GM23338 (cell line): ENCODE measurements at regions not wholly inside any gene's neighbourhood (a gene's known extent, or its start where the extent isn't known, plus 50 kb on each side); places are given as distances from the start of the nearest gene placed in this dataset.

ENCODE experiments used
- ATAC-seq: fragments of 200-7000 bp; cut with Tn5 transposase; 3 replicates; pipeline ENCODE4 v1.9.1; 2020
- DNase-seq: peaks from one replicate; pipeline ENCODE4 v3.0.0-alpha.2; 2015; ENCODE audit warnings: low spot score
- H2AFZ ChIP-seq: fragments of 200-600 bp; sonication (generic); 2 replicates; pipeline ENCODE4 v1.8.0; 2016; ENCODE audit warnings: antibody characterized with exemption, mild to moderate bottlenecking, moderate library complexity
- H3F3A ChIP-seq: fragments of 200-600 bp; sonication (generic); replicated peaks from 2 replicates; pipeline ENCODE4 v1.8.0; 2017; ENCODE audit warnings: antibody characterized with exemption, mixed run types, low read depth
- H3K27ac ChIP-seq: fragments of 200-600 bp; sonication (generic); 2 replicates; pipeline ENCODE4 v1.6.1; 2016; ENCODE audit warnings: low read depth
- H3K27me3 ChIP-seq: fragments of 200-600 bp; sonication (generic); 2 replicates; pipeline ENCODE4 v1.8.0; 2016; ENCODE audit warnings: mild to moderate bottlenecking, mixed run types, moderate library complexity; ENCODE audit not compliant: insufficient read depth
- H3K36me3 ChIP-seq: fragments of 200-600 bp; sonication (generic); 2 replicates; pipeline ENCODE4 v1.8.0; 2016; ENCODE audit warnings: mild to moderate bottlenecking; ENCODE audit not compliant: insufficient read depth
- H3K4me1 ChIP-seq: fragments of 200-600 bp; sonication (generic); 2 replicates; pipeline ENCODE4 v1.8.0; 2016; ENCODE audit warnings: mild to moderate bottlenecking, moderate library complexity; ENCODE audit not compliant: insufficient read depth
- H3K4me2 ChIP-seq: fragments of 200-600 bp; sonication (generic); 2 replicates; pipeline ENCODE4 v1.7.1; 2017; ENCODE audit warnings: mixed run types
- H3K4me3 ChIP-seq: fragments of 200-600 bp; sonication (generic); 2 replicates; pipeline ENCODE4 v1.6.1; 2016; ENCODE audit warnings: mixed run types
- H3K79me2 ChIP-seq: fragments of 200-600 bp; sonication (generic); replicated peaks from 2 replicates; pipeline ENCODE4 v1.8.0; 2017; ENCODE audit warnings: mild to moderate bottlenecking; ENCODE audit not compliant: insufficient read depth
- H3K9me2 ChIP-seq: fragments of 200-600 bp; sonication (generic); 2 replicates; pipeline ENCODE4 v1.8.0; 2017; ENCODE audit not compliant: insufficient read depth
- H4K20me1 ChIP-seq: fragments of 200-600 bp; sonication (generic); replicated peaks from 2 replicates; pipeline ENCODE4 v1.8.0; 2017; ENCODE audit warnings: mild to moderate bottlenecking; ENCODE audit not compliant: insufficient read depth
- H3K27ac Mint-ChIP-seq: 2 replicates; pipeline ENCODE4 v1.8.0; 2020; ENCODE audit warnings: inconsistent platforms, mild to moderate bottlenecking, moderate library complexity, mixed read lengths
- H3K27me3 Mint-ChIP-seq: 3 replicates; pipeline ENCODE4 v1.8.0; 2022; ENCODE audit warnings: low read depth, mild to moderate bottlenecking, moderate library complexity, mixed read lengths, inconsistent platforms; ENCODE audit not compliant: insufficient read depth, poor library complexity
- H3K36me3 Mint-ChIP-seq: 3 replicates; pipeline ENCODE4 v1.8.0; 2021; ENCODE audit warnings: low read depth, mild to moderate bottlenecking, inconsistent platforms, moderate library complexity, mixed read lengths
- H3K4me1 Mint-ChIP-seq: 3 replicates; pipeline ENCODE4 v1.8.0; 2020; ENCODE audit warnings: mild to moderate bottlenecking, inconsistent platforms, mixed read lengths
- H3K4me3 Mint-ChIP-seq: 3 replicates; pipeline ENCODE4 v1.8.0; 2021; ENCODE audit warnings: moderate library complexity, mild to moderate bottlenecking, inconsistent platforms, mixed read lengths
- H3K9me3 Mint-ChIP-seq: 3 replicates; pipeline ENCODE4 v1.8.0; 2020; ENCODE audit warnings: moderate library complexity, mild to moderate bottlenecking, inconsistent platforms, mixed read lengths
- CREB1 ChIP-seq: fragments of 250-450 bp; sonication (Bioruptor Pico); IDR thresholded peaks from 2 replicates; pipeline ENCODE4 v1.5.0; 2020; ENCODE audit warnings: low read depth, mild to moderate bottlenecking, moderate library complexity
- EZH2 ChIP-seq: fragments of 200-600 bp; sonication (generic); IDR thresholded peaks from one replicate; pipeline ENCODE4 v1.8.0; 2017; ENCODE audit warnings: antibody characterized with exemption, mild to moderate bottlenecking, low read depth; ENCODE audit not compliant: unreplicated experiment
- EZH2phosphoT487 ChIP-seq: fragments of 200-600 bp; sonication (generic); IDR thresholded peaks from one replicate; pipeline ENCODE4 v1.8.1; 2018; ENCODE audit warnings: antibody characterized with exemption; ENCODE audit not compliant: unreplicated experiment
- NANOG ChIP-seq: IDR thresholded peaks from 2 replicates; pipeline ENCODE4 v1.6.1; 2016; ENCODE audit warnings: antibody characterized with exemption, borderline replicate concordance
- POLR2AphosphoS5 ChIP-seq: IDR thresholded peaks from 2 replicates; pipeline ENCODE4 v1.6.1; 2016; ENCODE audit warnings: antibody characterized with exemption, low read depth
- REST ChIP-seq: IDR thresholded peaks from one replicate; pipeline ENCODE4 v1.6.1; 2018; ENCODE audit warnings: antibody characterized with exemption; ENCODE audit not compliant: unreplicated experiment
- ZNF331 ChIP-seq: fragments of 250-450 bp; sonication (Bioruptor Pico); IDR thresholded peaks from 2 replicates; pipeline ENCODE4 v1.5.0; 2020; ENCODE audit warnings: low read depth, mild to moderate bottlenecking, moderate library complexity
- TF ChIP-seq, protein P1 (sequence below), 2 experiments: fragments of 200-600 bp in 1 of 2; sonication (generic) in 1 of 2; conservative IDR thresholded peaks; 2 replicates each; pipeline versions ENCODE4 v1.5.1 to v1.6.1; 2016 to 2017; ENCODE audit warnings: antibody characterized with exemption in 2 of 2, low read depth in 2 of 2, mild to moderate bottlenecking in 2 of 2, moderate library complexity in 1 of 2
- TF ChIP-seq, protein P2 (sequence below): IDR thresholded peaks from 2 replicates; pipeline ENCODE4 v1.6.1; 2016; ENCODE audit warnings: antibody characterized with exemption

DNA sequence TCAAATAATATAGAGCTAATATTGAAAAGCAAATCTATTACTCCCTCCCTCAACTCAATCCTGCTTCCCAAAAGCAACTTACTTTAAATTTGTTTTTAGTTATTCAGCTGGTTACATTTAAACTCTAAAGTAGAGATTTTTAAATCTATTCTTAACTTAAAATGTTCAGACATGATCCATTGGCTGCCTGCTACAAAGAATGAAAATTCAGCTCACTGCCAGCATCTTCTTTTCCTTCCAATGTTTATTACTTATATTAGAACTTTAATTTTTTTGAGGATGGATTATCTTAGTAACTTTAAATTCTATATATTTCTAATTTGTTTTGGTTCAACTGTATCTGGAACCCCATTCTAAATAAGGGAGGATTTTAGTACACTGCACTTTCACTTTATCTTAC is 163.2 kb downstream of the TMEM167A start (continued):
- TF ChIP-seq REST (no peak), EZH2 (no peak)

DNA sequence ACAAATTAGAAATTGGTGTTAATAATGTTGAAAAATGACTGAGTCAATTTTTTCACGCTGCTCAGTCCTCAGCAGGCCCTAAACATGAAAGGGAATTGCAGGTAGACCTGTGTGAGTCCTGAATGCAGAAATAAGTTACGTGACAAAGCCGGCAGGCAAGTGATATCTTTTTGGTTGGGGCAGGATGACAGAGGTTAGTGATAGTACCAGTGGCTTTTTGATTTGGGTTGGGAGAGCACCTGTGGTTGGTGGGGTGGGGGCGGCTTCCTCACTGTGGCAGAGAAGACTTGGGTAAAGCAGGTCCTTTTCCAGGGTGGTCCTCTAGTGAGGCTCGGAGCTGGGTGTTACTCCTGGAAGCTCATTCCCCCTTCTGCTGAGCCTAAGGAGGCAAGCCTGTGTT is 164.7 kb downstream of the TMEM167A start:
- ATAC-seq (no peak), DNase-seq (no peak)
- TF ChIP-seq POLR2AphosphoS5 = no peak
- TF ChIP-seq, protein P1, sequence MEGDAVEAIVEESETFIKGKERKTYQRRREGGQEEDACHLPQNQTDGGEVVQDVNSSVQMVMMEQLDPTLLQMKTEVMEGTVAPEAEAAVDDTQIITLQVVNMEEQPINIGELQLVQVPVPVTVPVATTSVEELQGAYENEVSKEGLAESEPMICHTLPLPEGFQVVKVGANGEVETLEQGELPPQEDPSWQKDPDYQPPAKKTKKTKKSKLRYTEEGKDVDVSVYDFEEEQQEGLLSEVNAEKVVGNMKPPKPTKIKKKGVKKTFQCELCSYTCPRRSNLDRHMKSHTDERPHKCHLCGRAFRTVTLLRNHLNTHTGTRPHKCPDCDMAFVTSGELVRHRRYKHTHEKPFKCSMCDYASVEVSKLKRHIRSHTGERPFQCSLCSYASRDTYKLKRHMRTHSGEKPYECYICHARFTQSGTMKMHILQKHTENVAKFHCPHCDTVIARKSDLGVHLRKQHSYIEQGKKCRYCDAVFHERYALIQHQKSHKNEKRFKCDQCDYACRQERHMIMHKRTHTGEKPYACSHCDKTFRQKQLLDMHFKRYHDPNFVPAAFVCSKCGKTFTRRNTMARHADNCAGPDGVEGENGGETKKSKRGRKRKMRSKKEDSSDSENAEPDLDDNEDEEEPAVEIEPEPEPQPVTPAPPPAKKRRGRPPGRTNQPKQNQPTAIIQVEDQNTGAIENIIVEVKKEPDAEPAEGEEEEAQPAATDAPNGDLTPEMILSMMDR (conservative IDR thresholded peaks at IDR 0.05; ENCODE audit: low read depth in 2 of 2) = no peak
- no peak for TF ChIP-seq ZNF331 (CRISPR knock-in tag)
- no peak for TF ChIP-seq EZH2
- TF ChIP-seq NANOG = no peak
- no peak for TF ChIP-seq REST
- TF ChIP-seq, protein P2, sequence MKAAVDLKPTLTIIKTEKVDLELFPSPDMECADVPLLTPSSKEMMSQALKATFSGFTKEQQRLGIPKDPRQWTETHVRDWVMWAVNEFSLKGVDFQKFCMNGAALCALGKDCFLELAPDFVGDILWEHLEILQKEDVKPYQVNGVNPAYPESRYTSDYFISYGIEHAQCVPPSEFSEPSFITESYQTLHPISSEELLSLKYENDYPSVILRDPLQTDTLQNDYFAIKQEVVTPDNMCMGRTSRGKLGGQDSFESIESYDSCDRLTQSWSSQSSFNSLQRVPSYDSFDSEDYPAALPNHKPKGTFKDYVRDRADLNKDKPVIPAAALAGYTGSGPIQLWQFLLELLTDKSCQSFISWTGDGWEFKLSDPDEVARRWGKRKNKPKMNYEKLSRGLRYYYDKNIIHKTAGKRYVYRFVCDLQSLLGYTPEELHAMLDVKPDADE = no peak
- no peak for TF ChIP-seq CREB1 (CRISPR knock-in tag)
- TF ChIP-seq EZH2phosphoT487 = no peak
- Histone ChIP-seq H3K27ac (no peak overlapping the region), H3K4me2 (no peak overlapping the region), H2AFZ (no peak overlapping the region), H4K20me1 (no peaks in the 10 kb centered on the region), H3K27me3 (no peaks in the 10 kb centered on the region), H3K79me2 (no peaks in the 10 kb centered on the region), H3K9me2 (no peaks in the 10 kb centered on the region), H3K36me3 (peaks cover 7% of the 10 kb centered on the region), H3K4me1 (no peaks in the 10 kb centered on the region), H3K4me3 (no peak overlapping the region), H3F3A (no peaks in the 10 kb centered on the region)
- H3K27me3 Mint-ChIP-seq = peaks cover 2% of the 10 kb centered on the region
- no peak overlapping the region for H3K4me3 Mint-ChIP-seq
- H3K36me3 Mint-ChIP-seq = peaks cover 20% of the 10 kb centered on the region
- H3K4me1 Mint-ChIP-seq = no peaks in the 10 kb centered on the region
- peaks cover 26% of the 10 kb centered on the region for H3K9me3 Mint-ChIP-seq
- no peak overlapping the region for H3K27ac Mint-ChIP-seq
